Head of caudate nucleus (tissue), 42 donors: ENCODE measurements at regions not wholly inside any gene's neighbourhood (a gene's known extent, or its start where the extent isn't known, plus 50 kb on each side); places are given as distances from the start of the nearest gene placed in this dataset.

Source experiments
- DNase-seq, 42 donors: peaks; one replicate each; pipeline versions ENCODE4 v3.0.0 to v3.0.0-alpha.2; 2020 to 2021; ENCODE audit warnings: mixed read lengths in 7 of 42
- intact Hi-C: fragments of 100-400 bp; cut with DNase I; formaldehyde crosslinking; loops from one replicate; pipeline ENCODE4 v1.15.0; 2022

- no peak for DNase-seq
- intact Hi-C loops: no loop called here
Observed at GRCh38 chr16:8519179-8519578, 71.1 kb downstream of the TMEM114 start.

- DNase-seq: no peak
- intact Hi-C loops: no loop called here
Observed at GRCh38 chr16:8517280-8517679, 73.0 kb downstream of the TMEM114 start.

GRCh38 chr16:8516471-8516870 lies 73.8 kb downstream of the TMEM114 start:
- intact Hi-C loops: no loop called here
- DNase-seq: no peak

GRCh38 chr16:8512941-8513624 lies 77.2 kb downstream of the TMEM114 start:
- intact Hi-C loops: no loop called here
- DNase-seq: no peak

GRCh38 chr16:8511464-8511863 lies 78.8 kb downstream of the TMEM114 start:
- intact Hi-C loops: no loop called here
- no peak for DNase-seq

- no peak for DNase-seq
- intact Hi-C loops: no loop called here
Observed at GRCh38 chr16:8510160-8510559, 80.2 kb downstream of the TMEM114 start.

GRCh38 chr16:8505327-8505991 lies 84.9 kb downstream of the TMEM114 start:
- no peak for DNase-seq
- intact Hi-C loops: no loop called here

- DNase-seq: no peak
- intact Hi-C loops: no loop called here
Observed at GRCh38 chr16:8502446-8502845, 87.9 kb downstream of the TMEM114 start.

- intact Hi-C loops: no loop called here
Observed at GRCh38 chr16:8500351-8500750, 90.0 kb downstream of the TMEM114 start.

GRCh38 chr16:8496364-8496763 lies 93.9 kb downstream of the TMEM114 start:
- intact Hi-C loops: no loop called here
- no peak for DNase-seq

More at GRCh38 chr16:8500351-8500750, 90.0 kb downstream of the TMEM114 start:
- no peak for DNase-seq

GRCh38 chr16:8493972-8494371 lies 96.3 kb downstream of the TMEM114 start:
- DNase-seq: peak in 16 of 42 donors; percentile 1 to 40 (median 12)

GRCh38 chr16:8492690-8493089 lies 97.6 kb downstream of the TMEM114 start:
- no peak for DNase-seq
- intact Hi-C loops: no loop called here

More at GRCh38 chr16:8493972-8494371, 96.3 kb downstream of the TMEM114 start:
- intact Hi-C loops: no loop called here

GRCh38 chr16:8489580-8489979 lies 100.7 kb downstream of the TMEM114 start:
- DNase-seq: no peak
- intact Hi-C loops: no loop called here

- intact Hi-C loops: no loop called here
- no peak for DNase-seq
Observed at GRCh38 chr16:8486985-8487384, 103.3 kb downstream of the TMEM114 start.

- DNase-seq: no peak
- intact Hi-C loops: no loop called here
Observed at GRCh38 chr16:8483396-8483795, 106.9 kb downstream of the TMEM114 start.

GRCh38 chr16:8481810-8482209 lies 108.5 kb downstream of the TMEM114 start:
- intact Hi-C loops: no loop called here
- DNase-seq: no peak

- no peak for DNase-seq
- intact Hi-C loops: no loop called here
Observed at GRCh38 chr16:8476824-8477223, 113.5 kb downstream of the TMEM114 start.

- no peak for DNase-seq
- intact Hi-C loops: no loop called here
Observed at GRCh38 chr16:8474587-8474986, 115.7 kb downstream of the TMEM114 start.

- intact Hi-C loops: no loop called here
- no peak for DNase-seq
Observed at GRCh38 chr16:8469102-8469778, 121.1 kb downstream of the TMEM114 start.

- DNase-seq: no peak
- intact Hi-C loops: no loop called here
Observed at GRCh38 chr16:8464979-8465378, 125.3 kb downstream of the TMEM114 start.
